ENCODE measurements at regions not wholly inside any gene's neighbourhood (a gene's known extent, or its start where the extent isn't known, plus 50 kb on each side); places are given as distances from the start of the nearest gene placed in this dataset.
A peak's percentile ranks its signal among the peaks of the same experiment; 100 is the strongest.
"Not testable (repeated sequence)": the region's sequence is repeated elsewhere in the genome, so short reads cannot be mapped to it uniquely, and the experiment has no call there.

DNA sequence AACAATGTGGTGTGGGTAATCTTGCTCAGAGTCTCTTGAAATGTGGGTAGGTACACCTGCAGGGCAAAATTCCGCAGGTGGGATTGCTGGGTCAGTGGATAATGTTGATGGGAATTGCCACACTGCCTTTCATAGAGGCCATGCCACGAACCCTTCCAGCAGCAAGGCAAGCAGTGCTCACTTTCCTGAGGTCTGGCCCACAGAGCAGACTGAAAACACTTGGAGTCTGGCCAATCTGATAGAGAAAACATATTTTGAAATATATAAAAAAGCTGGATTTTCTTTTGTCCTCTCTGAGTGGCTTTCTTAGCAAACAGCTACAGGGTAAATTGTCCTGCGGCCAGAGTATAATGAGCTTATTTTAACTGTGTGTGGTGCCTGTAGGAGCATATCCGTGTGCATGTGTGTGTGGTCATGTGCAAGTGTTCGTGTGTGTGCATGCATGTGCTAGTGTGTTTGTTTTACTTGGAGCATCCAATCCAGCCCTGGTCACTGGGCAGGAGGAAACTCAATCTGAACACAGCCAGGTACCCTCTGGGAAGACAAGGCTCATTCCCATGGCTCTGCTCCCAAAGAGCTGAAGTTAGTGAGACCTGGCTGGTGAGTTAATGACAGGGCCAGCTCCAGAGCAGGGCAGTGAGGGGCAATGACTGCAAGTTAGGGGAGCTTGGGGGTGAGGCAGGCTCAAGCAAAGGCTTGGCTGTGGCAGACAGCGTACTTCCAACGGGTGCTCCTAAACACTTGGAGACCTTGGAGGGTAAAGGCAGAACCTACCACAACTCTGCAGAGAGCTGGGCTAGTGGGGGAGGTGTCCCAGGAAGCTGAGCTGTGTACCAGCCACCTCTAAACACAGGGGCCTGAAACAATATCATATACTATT is 91.3 kb downstream of the PLXNA1 start:
- no peaks in the 10 kb centered on the region for H3K36me3 ChIP-seq (ENCODE audit: control insufficient read depth, insufficient read depth, low read length)
- H3K4me1 ChIP-seq: no peaks in the 10 kb centered on the region
- peaks cover 4% of the 10 kb centered on the region for H3K27me3 Mint-ChIP-seq (ENCODE audit: insufficient read depth, unreplicated experiment)
- intact Hi-C loops (cut with micrococcal nuclease; ENCODE audit: unreplicated experiment): no loop called here
- ChIA-PET CTCF (no interaction called here), POLR2A (no interaction called here)
- H3K4me1 Mint-ChIP-seq (ENCODE audit: low read depth, unreplicated experiment): no peaks in the 10 kb centered on the region
- TF ChIP-seq, protein P1, sequence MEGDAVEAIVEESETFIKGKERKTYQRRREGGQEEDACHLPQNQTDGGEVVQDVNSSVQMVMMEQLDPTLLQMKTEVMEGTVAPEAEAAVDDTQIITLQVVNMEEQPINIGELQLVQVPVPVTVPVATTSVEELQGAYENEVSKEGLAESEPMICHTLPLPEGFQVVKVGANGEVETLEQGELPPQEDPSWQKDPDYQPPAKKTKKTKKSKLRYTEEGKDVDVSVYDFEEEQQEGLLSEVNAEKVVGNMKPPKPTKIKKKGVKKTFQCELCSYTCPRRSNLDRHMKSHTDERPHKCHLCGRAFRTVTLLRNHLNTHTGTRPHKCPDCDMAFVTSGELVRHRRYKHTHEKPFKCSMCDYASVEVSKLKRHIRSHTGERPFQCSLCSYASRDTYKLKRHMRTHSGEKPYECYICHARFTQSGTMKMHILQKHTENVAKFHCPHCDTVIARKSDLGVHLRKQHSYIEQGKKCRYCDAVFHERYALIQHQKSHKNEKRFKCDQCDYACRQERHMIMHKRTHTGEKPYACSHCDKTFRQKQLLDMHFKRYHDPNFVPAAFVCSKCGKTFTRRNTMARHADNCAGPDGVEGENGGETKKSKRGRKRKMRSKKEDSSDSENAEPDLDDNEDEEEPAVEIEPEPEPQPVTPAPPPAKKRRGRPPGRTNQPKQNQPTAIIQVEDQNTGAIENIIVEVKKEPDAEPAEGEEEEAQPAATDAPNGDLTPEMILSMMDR (IDR thresholded peaks at IDR 0.05; ENCODE audit: insufficient read depth in 1 of 2, low read depth in 1 of 2, low read length in 1 of 2, severe bottlenecking in 1 of 2, unreplicated experiment in 1 of 2): no peak
- peak overlapping the region; percentile 43 for H3K27ac Mint-ChIP-seq (ENCODE audit: unreplicated experiment)
- DNase-seq: no peak
- H3K36me3 Mint-ChIP-seq (ENCODE audit: insufficient read depth, unreplicated experiment): no peaks in the 10 kb centered on the region
- no peaks in the 10 kb centered on the region for H3K9me3 Mint-ChIP-seq (ENCODE audit: unreplicated experiment)
- no TSS peak for BruUV-seq (replicated peaks)
- H3K27me3 ChIP-seq (replicated peaks; ENCODE audit: control insufficient read depth, insufficient read depth, low read length): no peaks in the 10 kb centered on the region
- H3K9me3 ChIP-seq: no peaks in the 10 kb centered on the region
- no peak overlapping the region for H3K4me3 ChIP-seq (ENCODE audit: low read depth, low read length)
- H3K4me3 Mint-ChIP-seq (ENCODE audit: unreplicated experiment): no peak overlapping the region

DNA sequence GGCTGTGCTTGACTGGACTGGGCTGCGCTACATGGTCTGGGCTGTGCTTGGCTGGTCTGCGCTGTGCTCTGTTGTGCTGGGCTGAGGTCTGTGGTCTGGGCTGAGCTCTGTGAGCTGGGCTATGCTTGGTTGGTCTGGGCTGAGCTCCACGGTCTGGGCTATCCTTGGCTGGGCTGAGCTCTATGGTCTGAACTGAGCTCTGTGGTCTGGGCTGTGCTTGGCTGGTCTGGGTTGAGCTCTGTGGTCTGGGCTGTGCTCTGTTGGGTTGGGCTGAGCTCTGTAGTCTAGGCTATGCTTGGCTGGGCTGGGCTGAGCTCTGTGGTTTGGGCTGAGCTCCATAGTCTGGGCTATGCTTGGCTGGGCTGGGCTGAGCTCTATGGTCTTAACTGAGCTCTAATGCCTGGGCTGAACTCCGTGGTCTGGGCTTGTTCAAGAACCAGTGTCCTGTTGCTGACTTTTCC is 92.0 kb downstream of the PLXNA1 start:
- H3K36me3 Mint-ChIP-seq (ENCODE audit: insufficient read depth, unreplicated experiment): no peaks in the 10 kb centered on the region
- ChIA-PET POLR2A (no interaction called here), CTCF (no interaction called here)
- Histone ChIP-seq H3K27me3 (replicated peaks; ENCODE audit: control insufficient read depth, insufficient read depth, low read length) (no peaks in the 10 kb centered on the region), H3K36me3 (ENCODE audit: control insufficient read depth, insufficient read depth, low read length) (no peaks in the 10 kb centered on the region), H3K9me3 (no peaks in the 10 kb centered on the region), H3K4me3 (ENCODE audit: low read depth, low read length) (no peak overlapping the region), H3K4me1 (no peaks in the 10 kb centered on the region)
- intact Hi-C loops (cut with micrococcal nuclease; ENCODE audit: unreplicated experiment): no loop called here
- TF ChIP-seq, protein P1 (IDR thresholded peaks at IDR 0.05; ENCODE audit: insufficient read depth in 1 of 2, low read depth in 1 of 2, low read length in 1 of 2, severe bottlenecking in 1 of 2, unreplicated experiment in 1 of 2): no peak
- no peaks in the 10 kb centered on the region for H3K9me3 Mint-ChIP-seq (ENCODE audit: unreplicated experiment)
- no peak overlapping the region for H3K4me3 Mint-ChIP-seq (ENCODE audit: unreplicated experiment)
- no TSS peak for BruUV-seq (replicated peaks)
- peaks cover 4% of the 10 kb centered on the region for H3K27me3 Mint-ChIP-seq (ENCODE audit: insufficient read depth, unreplicated experiment)
- DNase-seq: no peak
- H3K27ac Mint-ChIP-seq (ENCODE audit: unreplicated experiment): no peak overlapping the region
- H3K4me1 Mint-ChIP-seq (ENCODE audit: low read depth, unreplicated experiment): no peaks in the 10 kb centered on the region

DNA sequence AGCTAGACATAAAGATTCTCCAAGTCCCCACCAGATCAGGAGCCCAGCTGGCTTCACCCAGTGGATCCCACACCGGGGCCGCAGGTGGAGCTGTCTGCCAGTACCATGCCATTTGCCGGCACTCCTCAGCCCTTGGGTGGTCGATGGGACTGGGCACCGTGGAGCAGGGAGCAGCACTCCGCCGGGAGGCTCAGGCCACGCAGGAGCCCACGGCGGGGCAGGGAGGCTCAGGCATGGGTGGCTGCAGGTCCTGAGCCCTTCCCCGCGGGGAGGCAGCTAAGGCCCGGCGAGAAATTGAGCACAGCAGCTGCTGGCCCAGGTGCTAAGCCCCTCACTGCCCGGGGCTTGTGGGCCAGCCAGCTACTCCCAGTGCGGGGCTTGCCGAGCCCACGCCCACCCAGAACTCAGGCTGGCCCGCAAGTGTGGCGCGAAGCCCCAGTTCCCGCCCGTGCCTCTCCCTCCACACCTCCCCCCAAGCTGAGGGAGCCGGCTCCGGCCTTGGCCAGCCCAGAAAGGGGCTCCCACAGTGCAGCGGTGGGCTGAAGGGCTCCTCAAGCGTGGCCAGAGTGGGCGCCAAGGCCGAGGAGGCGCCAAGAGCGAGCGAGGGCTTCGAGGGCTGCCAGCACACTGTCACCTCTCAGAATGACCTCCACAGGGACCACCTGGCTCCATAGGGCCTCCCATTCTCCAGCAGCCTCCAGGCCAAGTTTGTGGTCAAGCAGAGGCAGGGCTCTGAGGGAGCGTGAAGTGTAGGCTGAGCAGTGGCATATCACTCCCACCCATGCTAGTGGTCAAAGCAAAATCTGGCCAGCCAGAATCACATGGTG is 93.5 kb downstream of the PLXNA1 start:
- H3K4me3 Mint-ChIP-seq (ENCODE audit: unreplicated experiment); H3K27me3 Mint-ChIP-seq (ENCODE audit: insufficient read depth, unreplicated experiment); CTCF ChIA-PET; H3K27me3 ChIP-seq (replicated peaks; ENCODE audit: control insufficient read depth, insufficient read depth, low read length); H3K36me3 ChIP-seq (ENCODE audit: control insufficient read depth, insufficient read depth, low read length); H3K9me3 ChIP-seq; BruUV-seq (replicated peaks); H3K4me3 ChIP-seq (ENCODE audit: low read depth, low read length); DNase-seq; H3K36me3 Mint-ChIP-seq (ENCODE audit: insufficient read depth, unreplicated experiment); H3K27ac Mint-ChIP-seq (ENCODE audit: unreplicated experiment); H3K4me1 ChIP-seq; intact Hi-C loops (cut with micrococcal nuclease; ENCODE audit: unreplicated experiment); POLR2A ChIA-PET; H3K9me3 Mint-ChIP-seq (ENCODE audit: unreplicated experiment); H3K4me1 Mint-ChIP-seq (ENCODE audit: low read depth, unreplicated experiment): not testable (repeated sequence)
